SK-N-SH treated with all-trans-retinoic acid at 6 μM for 48 hours (cell line): ENCODE measurements at regions not wholly inside any gene's neighbourhood (a gene's known extent, or its start where the extent isn't known, plus 50 kb on each side); places are given as distances from the start of the nearest gene placed in this dataset.
"Not testable (repeated sequence)": the region's sequence is repeated elsewhere in the genome, so short reads cannot be mapped to it uniquely, and the experiment has no call there.

ENCODE experiments used
- ATAC-seq: fragments of 200-7000 bp; cut with Tn5 transposase; 3 replicates; pipeline ENCODE4 v1.9.1; 2020; ENCODE audit warnings: mild to moderate bottlenecking, moderate library complexity
- ARNTL ChIP-seq: fragments of 450-650 bp; formaldehyde crosslinking; IDR thresholded peaks from 2 replicates; pipeline ENCODE4 v1.5.0; 2020; ENCODE audit warnings: low read depth, mild to moderate bottlenecking, moderate library complexity, borderline replicate concordance
- BACH2 ChIP-seq: fragments of 250-450 bp; sonication (Bioruptor Pico); IDR thresholded peaks from 2 replicates; pipeline ENCODE4 v1.9.0; 2021; ENCODE audit warnings: mild to moderate bottlenecking, borderline replicate concordance
- CSDC2 ChIP-seq: fragments of 250-450 bp; sonication (Bioruptor Pico); IDR thresholded peaks from 2 replicates; pipeline ENCODE4 v1.5.0; 2020; ENCODE audit warnings: mild to moderate bottlenecking, moderate library complexity
- ESRRG ChIP-seq: fragments of 250-450 bp; sonication (Bioruptor Pico); IDR thresholded peaks from 2 replicates; pipeline ENCODE4 v1.6.1; 2021; ENCODE audit warnings: mild to moderate bottlenecking
- GLIS3 ChIP-seq: fragments of 250-450 bp; sonication (Bioruptor Pico); IDR thresholded peaks from 2 replicates; pipeline ENCODE4 v1.5.0; 2020; ENCODE audit warnings: mild to moderate bottlenecking, moderate library complexity
- ISL1 ChIP-seq: fragments of 250-450 bp; sonication (Bioruptor Pico); IDR thresholded peaks from 2 replicates; pipeline ENCODE4 v2.1.2; 2022; ENCODE audit warnings: mild to moderate bottlenecking, moderate library complexity
- OSR1 ChIP-seq: fragments of 250-450 bp; sonication (Bioruptor Pico); IDR thresholded peaks from 2 replicates; pipeline ENCODE4 v1.8.0; 2022; ENCODE audit warnings: moderate library complexity, mild to moderate bottlenecking, inconsistent platforms
- PPARA ChIP-seq: fragments of 250-450 bp; sonication (Bioruptor Pico); IDR thresholded peaks from 2 replicates; pipeline ENCODE4 v1.5.0; 2020; ENCODE audit warnings: mild to moderate bottlenecking, borderline replicate concordance
- RARB ChIP-seq: fragments of 250-450 bp; sonication (Bioruptor Pico); IDR thresholded peaks from 2 replicates; pipeline ENCODE4 v1.8.0; 2021; ENCODE audit warnings: mild to moderate bottlenecking, moderate library complexity
- SNAI2 ChIP-seq: fragments of 250-450 bp; sonication (Bioruptor Pico); IDR thresholded peaks from 2 replicates; pipeline ENCODE4 v1.5.0; 2020; ENCODE audit warnings: mild to moderate bottlenecking, moderate library complexity
- TCF4 ChIP-seq: fragments of 250-450 bp; sonication (Bioruptor Pico); IDR thresholded peaks from 2 replicates; pipeline ENCODE4 v1.8.0; 2021; ENCODE audit warnings: mild to moderate bottlenecking, moderate library complexity, borderline replicate concordance
- ZC3H10 ChIP-seq: fragments of 250-450 bp; sonication (Bioruptor Pico); IDR thresholded peaks from 2 replicates; pipeline ENCODE4 v1.5.1; 2021; ENCODE audit warnings: mild to moderate bottlenecking, moderate library complexity
- ZFP3 ChIP-seq: fragments of 250-450 bp; sonication (Bioruptor Pico); IDR thresholded peaks from 2 replicates; pipeline ENCODE4 v1.5.0; 2020; ENCODE audit warnings: mild to moderate bottlenecking, moderate library complexity
- ZFP30 ChIP-seq: fragments of 450-650 bp; formaldehyde crosslinking; IDR thresholded peaks from 2 replicates; pipeline ENCODE4 v1.5.0; 2022; ENCODE audit warnings: mild to moderate bottlenecking, moderate library complexity
- ZNF565 ChIP-seq: fragments of 450-650 bp; formaldehyde crosslinking; conservative IDR thresholded peaks from 2 replicates; pipeline ENCODE4 v1.5.0; 2020; ENCODE audit warnings: low read depth, mild to moderate bottlenecking, moderate library complexity
- ZNF70 ChIP-seq: fragments of 450-650 bp; formaldehyde crosslinking; IDR thresholded peaks from 2 replicates; pipeline ENCODE4 v1.5.0; 2020; ENCODE audit warnings: mild to moderate bottlenecking, moderate library complexity
- ZNF8 ChIP-seq: fragments of 450-650 bp; formaldehyde crosslinking; IDR thresholded peaks from 2 replicates; pipeline ENCODE4 v1.5.0; 2020; ENCODE audit warnings: mild to moderate bottlenecking, moderate library complexity
- TF ChIP-seq, protein P1 (sequence below): fragments of 250-450 bp; sonication (Bioruptor Pico); IDR thresholded peaks from 2 replicates; pipeline ENCODE4 v1.5.1; 2021; ENCODE audit warnings: mild to moderate bottlenecking, moderate library complexity
- TF ChIP-seq, protein P2 (sequence below): fragments of 250-450 bp; sonication (Bioruptor Pico); IDR thresholded peaks from 2 replicates; pipeline ENCODE4 v1.5.0; 2020; ENCODE audit warnings: mild to moderate bottlenecking, moderate library complexity
- TF ChIP-seq, protein P3 (sequence below): fragments of 250-450 bp; sonication (Bioruptor Pico); IDR thresholded peaks from 2 replicates; pipeline ENCODE4 v1.8.0; 2020; ENCODE audit warnings: mild to moderate bottlenecking, moderate library complexity, borderline replicate concordance
- TF ChIP-seq, protein P4 (sequence below): fragments of 250-450 bp; sonication (Bioruptor Pico); IDR thresholded peaks from 2 replicates; pipeline ENCODE4 v1.5.1; 2020; ENCODE audit warnings: low read depth, mild to moderate bottlenecking, moderate library complexity

DNA sequence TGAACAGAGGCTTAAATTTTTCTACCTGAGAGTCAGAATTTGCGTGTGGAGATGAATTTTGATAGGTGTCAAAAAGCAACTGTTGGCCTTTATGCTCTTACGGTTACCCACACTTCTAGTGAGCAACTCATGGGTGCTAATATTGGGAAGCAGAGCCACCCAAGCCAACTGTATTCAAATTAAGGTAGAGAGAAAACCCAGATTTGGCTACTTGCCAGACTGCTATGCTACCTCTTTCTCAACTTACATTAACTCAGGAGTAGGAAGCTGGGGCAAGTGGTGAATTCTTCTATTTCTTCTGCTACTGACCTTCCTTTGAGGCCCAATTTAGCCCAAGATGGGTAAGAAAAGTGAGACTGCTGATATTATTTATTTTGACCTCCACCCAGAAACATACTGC is 83.9 kb downstream of the OLFM4 start:
- TF ChIP-seq, protein P1, sequence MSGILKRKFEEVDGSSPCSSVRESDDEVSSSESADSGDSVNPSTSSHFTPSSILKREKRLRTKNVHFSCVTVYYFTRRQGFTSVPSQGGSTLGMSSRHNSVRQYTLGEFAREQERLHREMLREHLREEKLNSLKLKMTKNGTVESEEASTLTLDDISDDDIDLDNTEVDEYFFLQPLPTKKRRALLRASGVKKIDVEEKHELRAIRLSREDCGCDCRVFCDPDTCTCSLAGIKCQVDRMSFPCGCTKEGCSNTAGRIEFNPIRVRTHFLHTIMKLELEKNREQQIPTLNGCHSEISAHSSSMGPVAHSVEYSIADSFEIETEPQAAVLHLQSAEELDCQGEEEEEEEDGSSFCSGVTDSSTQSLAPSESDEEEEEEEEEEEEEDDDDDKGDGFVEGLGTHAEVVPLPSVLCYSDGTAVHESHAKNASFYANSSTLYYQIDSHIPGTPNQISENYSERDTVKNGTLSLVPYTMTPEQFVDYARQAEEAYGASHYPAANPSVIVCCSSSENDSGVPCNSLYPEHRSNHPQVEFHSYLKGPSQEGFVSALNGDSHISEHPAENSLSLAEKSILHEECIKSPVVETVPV (CRISPR knock-in tag): no peak

DNA sequence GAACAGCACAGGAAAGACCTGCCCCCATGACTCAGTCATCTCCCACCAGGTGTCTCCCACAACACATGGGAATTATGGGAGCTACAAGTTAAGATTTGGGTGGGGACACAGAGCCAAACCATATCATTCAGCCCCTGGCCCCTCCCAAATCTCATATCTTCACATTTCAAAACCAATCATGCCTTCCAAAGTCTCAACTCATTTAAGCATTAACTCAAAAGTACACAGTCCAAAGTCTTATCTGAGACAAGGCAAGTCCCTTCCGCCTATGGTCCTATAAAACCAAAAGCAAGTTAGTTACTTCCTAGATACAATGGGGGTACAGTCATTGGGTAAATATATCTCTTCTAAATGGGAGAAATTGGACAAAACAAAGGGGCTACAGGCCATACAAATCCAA is 88.4 kb downstream of the OLFM4 start:
- ATAC-seq: not testable (repeated sequence)

More for the DNA sequence above, 83.9 kb downstream of the OLFM4 start:
- no peak for ATAC-seq

DNA sequence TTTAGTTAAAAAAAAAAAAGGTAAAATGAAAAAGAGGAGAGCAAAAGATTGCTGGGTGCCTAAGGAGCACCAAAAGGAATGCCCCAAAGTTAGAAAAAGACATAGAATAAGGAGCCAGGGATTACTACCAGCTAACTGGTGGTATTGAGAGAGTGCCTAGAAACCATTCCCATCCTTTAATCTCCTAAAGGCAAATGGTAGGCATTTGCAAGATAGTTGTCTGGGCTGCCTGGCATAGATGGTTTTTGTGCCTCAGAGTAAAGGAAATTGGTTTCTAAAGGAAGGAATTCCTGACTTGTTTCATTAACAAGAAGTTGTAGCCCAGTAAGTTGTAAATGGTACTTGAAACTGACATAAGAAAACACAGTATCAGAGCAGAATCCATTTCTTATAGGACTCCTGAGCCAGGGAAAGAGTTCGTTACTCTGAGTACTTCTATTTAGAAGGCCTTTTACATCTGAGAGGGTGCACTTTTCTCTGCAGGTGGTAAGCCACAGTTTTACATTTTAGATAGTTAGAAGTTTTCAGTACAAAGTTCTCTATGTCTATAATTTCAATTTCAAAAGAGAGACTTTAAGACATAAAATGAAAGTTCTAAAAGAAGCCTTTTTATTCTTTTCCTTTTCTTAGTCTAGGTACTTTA is 92.6 kb downstream of the OLFM4 start:
- no peak for ATAC-seq

DNA sequence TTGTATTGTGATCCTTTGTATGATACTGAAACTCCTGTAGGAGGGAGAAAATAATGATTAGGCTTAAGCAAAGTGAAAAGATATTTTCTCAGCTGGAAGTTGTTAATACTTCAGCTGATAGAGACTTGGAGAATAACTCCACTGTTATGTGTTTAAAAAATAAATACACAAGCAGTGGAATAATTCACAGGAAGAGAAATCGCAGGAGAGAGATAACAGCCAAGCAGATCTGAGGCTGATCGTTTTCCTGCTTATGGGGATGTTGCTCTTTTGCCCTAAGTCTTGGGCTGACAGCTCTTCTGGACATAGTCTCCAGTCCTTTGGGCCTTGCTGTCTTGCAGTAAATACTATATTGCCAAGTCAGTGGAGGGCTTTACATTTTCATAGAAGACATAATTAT is 93.3 kb downstream of the OLFM4 start:
- no peak for ATAC-seq
- TF ChIP-seq BACH2 (CRISPR knock-in tag): no peak

More for the DNA sequence above, 92.6 kb downstream of the OLFM4 start:
- TF ChIP-seq ZNF565 (CRISPR knock-in tag): no peak
- TF ChIP-seq ZNF8: no peak
- no peak for TF ChIP-seq ZFP3 (CRISPR knock-in tag)
- no peak for TF ChIP-seq SNAI2 (CRISPR knock-in tag)
- no peak for TF ChIP-seq ZNF70 (CRISPR knock-in tag)
- TF ChIP-seq ZFP30: no peak

DNA sequence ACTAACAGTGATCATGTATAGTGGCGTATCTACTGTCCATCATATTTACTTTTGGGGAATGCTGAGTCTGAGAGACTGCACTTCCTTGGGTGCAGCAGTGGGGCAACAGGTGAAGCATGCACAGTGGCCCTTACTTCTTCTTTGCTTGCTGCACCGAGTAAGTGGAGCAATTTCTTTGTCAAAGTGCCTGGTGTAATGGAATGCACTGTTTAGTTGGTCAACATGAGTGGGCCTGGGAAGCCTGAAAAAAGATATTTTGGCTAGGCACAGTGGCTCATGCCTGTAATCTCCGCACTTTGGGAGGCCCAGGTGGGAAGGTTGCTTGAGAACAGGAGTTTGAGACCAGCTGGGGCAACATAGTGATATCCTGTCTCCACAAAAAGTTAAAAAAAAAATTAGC is 94.9 kb downstream of the OLFM4 start:
- no peak for ATAC-seq
- TF ChIP-seq ARNTL: no peak
- no peak for TF ChIP-seq ZFP3 (CRISPR knock-in tag)
- TF ChIP-seq, protein P2, sequence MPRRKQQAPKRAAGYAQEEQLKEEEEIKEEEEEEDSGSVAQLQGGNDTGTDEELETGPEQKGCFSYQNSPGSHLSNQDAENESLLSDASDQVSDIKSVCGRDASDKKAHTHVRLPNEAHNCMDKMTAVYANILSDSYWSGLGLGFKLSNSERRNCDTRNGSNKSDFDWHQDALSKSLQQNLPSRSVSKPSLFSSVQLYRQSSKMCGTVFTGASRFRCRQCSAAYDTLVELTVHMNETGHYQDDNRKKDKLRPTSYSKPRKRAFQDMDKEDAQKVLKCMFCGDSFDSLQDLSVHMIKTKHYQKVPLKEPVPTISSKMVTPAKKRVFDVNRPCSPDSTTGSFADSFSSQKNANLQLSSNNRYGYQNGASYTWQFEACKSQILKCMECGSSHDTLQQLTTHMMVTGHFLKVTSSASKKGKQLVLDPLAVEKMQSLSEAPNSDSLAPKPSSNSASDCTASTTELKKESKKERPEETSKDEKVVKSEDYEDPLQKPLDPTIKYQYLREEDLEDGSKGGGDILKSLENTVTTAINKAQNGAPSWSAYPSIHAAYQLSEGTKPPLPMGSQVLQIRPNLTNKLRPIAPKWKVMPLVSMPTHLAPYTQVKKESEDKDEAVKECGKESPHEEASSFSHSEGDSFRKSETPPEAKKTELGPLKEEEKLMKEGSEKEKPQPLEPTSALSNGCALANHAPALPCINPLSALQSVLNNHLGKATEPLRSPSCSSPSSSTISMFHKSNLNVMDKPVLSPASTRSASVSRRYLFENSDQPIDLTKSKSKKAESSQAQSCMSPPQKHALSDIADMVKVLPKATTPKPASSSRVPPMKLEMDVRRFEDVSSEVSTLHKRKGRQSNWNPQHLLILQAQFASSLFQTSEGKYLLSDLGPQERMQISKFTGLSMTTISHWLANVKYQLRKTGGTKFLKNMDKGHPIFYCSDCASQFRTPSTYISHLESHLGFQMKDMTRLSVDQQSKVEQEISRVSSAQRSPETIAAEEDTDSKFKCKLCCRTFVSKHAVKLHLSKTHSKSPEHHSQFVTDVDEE (CRISPR knock-in tag): no peak
- TF ChIP-seq, protein P1 (CRISPR knock-in tag): no peak
- no peak for TF ChIP-seq SNAI2 (CRISPR knock-in tag)
- TF ChIP-seq GLIS3 (CRISPR knock-in tag): no peak
- TF ChIP-seq, protein P3, sequence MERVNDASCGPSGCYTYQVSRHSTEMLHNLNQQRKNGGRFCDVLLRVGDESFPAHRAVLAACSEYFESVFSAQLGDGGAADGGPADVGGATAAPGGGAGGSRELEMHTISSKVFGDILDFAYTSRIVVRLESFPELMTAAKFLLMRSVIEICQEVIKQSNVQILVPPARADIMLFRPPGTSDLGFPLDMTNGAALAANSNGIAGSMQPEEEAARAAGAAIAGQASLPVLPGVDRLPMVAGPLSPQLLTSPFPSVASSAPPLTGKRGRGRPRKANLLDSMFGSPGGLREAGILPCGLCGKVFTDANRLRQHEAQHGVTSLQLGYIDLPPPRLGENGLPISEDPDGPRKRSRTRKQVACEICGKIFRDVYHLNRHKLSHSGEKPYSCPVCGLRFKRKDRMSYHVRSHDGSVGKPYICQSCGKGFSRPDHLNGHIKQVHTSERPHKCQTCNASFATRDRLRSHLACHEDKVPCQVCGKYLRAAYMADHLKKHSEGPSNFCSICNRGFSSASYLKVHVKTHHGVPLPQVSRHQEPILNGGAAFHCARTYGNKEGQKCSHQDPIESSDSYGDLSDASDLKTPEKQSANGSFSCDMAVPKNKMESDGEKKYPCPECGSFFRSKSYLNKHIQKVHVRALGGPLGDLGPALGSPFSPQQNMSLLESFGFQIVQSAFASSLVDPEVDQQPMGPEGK (CRISPR knock-in tag): no peak
- no peak for TF ChIP-seq ZFP30
- no peak for TF ChIP-seq TCF4 (CRISPR knock-in tag)
- no peak for TF ChIP-seq ZNF565 (CRISPR knock-in tag)
- no peak for TF ChIP-seq CSDC2 (CRISPR knock-in tag)
- no peak for TF ChIP-seq ISL1 (CRISPR knock-in tag)
- TF ChIP-seq OSR1 (CRISPR knock-in tag): no peak
- TF ChIP-seq ZNF8: no peak
- TF ChIP-seq RARB (CRISPR knock-in tag): no peak
- no peak for TF ChIP-seq ZNF70 (CRISPR knock-in tag)

DNA sequence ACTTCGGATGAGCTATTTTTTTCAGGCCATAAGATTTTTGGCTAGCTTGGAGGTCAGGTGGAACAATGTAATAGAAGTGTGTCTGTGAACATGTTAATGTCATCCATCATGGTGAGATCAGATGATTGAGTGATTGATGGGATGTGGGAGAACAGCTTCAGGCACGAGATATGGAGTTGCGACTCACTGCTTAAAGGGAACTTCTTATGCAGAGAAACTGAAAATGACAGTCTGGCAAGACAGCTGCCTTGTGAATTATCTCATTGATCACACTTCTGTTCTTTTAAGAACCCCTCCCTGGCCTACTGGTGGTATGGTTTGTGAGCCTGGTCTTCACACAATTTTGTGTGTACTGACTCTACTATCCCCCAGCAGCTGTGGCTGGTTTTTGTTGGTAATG is 96.0 kb downstream of the OLFM4 start:
- no peak for ATAC-seq
- no peak for TF ChIP-seq RARB (CRISPR knock-in tag)
- TF ChIP-seq, protein P2 (CRISPR knock-in tag): no peak
- no peak for TF ChIP-seq ZC3H10 (CRISPR knock-in tag)
- no peak for TF ChIP-seq SNAI2 (CRISPR knock-in tag)
- TF ChIP-seq, protein P4, sequence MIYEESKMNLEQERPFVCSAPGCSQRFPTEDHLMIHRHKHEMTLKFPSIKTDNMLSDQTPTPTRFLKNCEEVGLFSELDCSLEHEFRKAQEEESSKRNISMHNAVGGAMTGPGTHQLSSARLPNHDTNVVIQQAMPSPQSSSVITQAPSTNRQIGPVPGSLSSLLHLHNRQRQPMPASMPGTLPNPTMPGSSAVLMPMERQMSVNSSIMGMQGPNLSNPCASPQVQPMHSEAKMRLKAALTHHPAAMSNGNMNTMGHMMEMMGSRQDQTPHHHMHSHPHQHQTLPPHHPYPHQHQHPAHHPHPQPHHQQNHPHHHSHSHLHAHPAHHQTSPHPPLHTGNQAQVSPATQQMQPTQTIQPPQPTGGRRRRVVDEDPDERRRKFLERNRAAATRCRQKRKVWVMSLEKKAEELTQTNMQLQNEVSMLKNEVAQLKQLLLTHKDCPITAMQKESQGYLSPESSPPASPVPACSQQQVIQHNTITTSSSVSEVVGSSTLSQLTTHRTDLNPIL: no peak
- no peak for TF ChIP-seq PPARA (CRISPR knock-in tag)
- no peak for TF ChIP-seq GLIS3 (CRISPR knock-in tag)
- no peak for TF ChIP-seq ESRRG (CRISPR knock-in tag)
- TF ChIP-seq ZNF8: no peak
- TF ChIP-seq ZNF70 (CRISPR knock-in tag): no peak
